Ishikawa (cell line): ENCODE measurements at regions not wholly inside any gene's neighbourhood (a gene's known extent, or its start where the extent isn't known, plus 50 kb on each side); places are given as distances from the start of the nearest gene placed in this dataset.

Source experiments
- CEBPB ChIP-seq: IDR thresholded peaks from 2 replicates; pipeline ENCODE4 v1.6.1; 2012
- EGR1 ChIP-seq: IDR thresholded peaks from 2 replicates; pipeline ENCODE4 v1.6.1; 2012
- EP300 ChIP-seq: IDR thresholded peaks from 2 replicates; pipeline ENCODE4 v1.6.1; 2012; ENCODE audit warnings: borderline replicate concordance
- FOXM1 ChIP-seq: IDR thresholded peaks from 2 replicates; pipeline ENCODE4 v1.6.1; 2012; ENCODE audit warnings: low read depth, borderline replicate concordance
- MAX ChIP-seq: IDR thresholded peaks from 2 replicates; pipeline ENCODE4 v1.6.1; 2012
- TAF1 ChIP-seq: IDR thresholded peaks from 2 replicates; pipeline ENCODE4 v1.6.1; 2012; ENCODE audit warnings: low read depth, mild to moderate bottlenecking
- ZBTB7A ChIP-seq: IDR thresholded peaks from 2 replicates; pipeline ENCODE4 v1.6.1; 2012; ENCODE audit warnings: low read depth
- TF ChIP-seq, protein P1 (sequence below): IDR thresholded peaks from 2 replicates; pipeline ENCODE4 v1.6.1; 2012; ENCODE audit warnings: low read depth, mild to moderate bottlenecking

- no peak for TF ChIP-seq CEBPB
- TF ChIP-seq EP300: no peak
- TF ChIP-seq, protein P1, sequence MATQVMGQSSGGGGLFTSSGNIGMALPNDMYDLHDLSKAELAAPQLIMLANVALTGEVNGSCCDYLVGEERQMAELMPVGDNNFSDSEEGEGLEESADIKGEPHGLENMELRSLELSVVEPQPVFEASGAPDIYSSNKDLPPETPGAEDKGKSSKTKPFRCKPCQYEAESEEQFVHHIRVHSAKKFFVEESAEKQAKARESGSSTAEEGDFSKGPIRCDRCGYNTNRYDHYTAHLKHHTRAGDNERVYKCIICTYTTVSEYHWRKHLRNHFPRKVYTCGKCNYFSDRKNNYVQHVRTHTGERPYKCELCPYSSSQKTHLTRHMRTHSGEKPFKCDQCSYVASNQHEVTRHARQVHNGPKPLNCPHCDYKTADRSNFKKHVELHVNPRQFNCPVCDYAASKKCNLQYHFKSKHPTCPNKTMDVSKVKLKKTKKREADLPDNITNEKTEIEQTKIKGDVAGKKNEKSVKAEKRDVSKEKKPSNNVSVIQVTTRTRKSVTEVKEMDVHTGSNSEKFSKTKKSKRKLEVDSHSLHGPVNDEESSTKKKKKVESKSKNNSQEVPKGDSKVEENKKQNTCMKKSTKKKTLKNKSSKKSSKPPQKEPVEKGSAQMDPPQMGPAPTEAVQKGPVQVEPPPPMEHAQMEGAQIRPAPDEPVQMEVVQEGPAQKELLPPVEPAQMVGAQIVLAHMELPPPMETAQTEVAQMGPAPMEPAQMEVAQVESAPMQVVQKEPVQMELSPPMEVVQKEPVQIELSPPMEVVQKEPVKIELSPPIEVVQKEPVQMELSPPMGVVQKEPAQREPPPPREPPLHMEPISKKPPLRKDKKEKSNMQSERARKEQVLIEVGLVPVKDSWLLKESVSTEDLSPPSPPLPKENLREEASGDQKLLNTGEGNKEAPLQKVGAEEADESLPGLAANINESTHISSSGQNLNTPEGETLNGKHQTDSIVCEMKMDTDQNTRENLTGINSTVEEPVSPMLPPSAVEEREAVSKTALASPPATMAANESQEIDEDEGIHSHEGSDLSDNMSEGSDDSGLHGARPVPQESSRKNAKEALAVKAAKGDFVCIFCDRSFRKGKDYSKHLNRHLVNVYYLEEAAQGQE: no peak
- TF ChIP-seq MAX: no peak
- TF ChIP-seq EGR1: no peak
- TF ChIP-seq ZBTB7A: no peak
- no peak for TF ChIP-seq FOXM1
- no peak for TF ChIP-seq TAF1
Observed at GRCh38 chr6:14861491-14861943, 384.4 kb upstream of the JARID2 start.
